GM12891 (cell line): ENCODE measurements at regions not wholly inside any gene's neighbourhood (a gene's known extent, or its start where the extent isn't known, plus 50 kb on each side); places are given as distances from the start of the nearest gene placed in this dataset.

ENCODE experiments used
- DNase-seq: peaks from one replicate; pipeline ENCODE4 v3.0.0; 2011; ENCODE audit warnings: low spot score; ENCODE audit not compliant: insufficient read length
- FAIRE-seq: peaks from 2 replicates; lab custom pipeline; 2011; peaks lifted over from hg19 to GRCh38; lab: Jason Lieb, UNC
- PAX5 ChIP-seq: IDR thresholded peaks from 2 replicates; pipeline ENCODE4 v1.6.1; 2011; ENCODE audit warnings: low read length, moderate library complexity, mild to moderate bottlenecking; ENCODE audit not compliant: insufficient read depth, severe bottlenecking
- POLR2A ChIP-seq: IDR thresholded peaks from 2 replicates; pipeline ENCODE4 v1.6.1; 2011; ENCODE audit warnings: low read depth, low read length, control low read depth
- POLR2AphosphoS5 ChIP-seq: IDR thresholded peaks from 2 replicates; pipeline ENCODE4 v1.6.1; 2011; ENCODE audit warnings: low read depth, low read length, control low read depth
- POU2F2 ChIP-seq: IDR thresholded peaks from 2 replicates; pipeline ENCODE4 v1.6.1; 2011; ENCODE audit warnings: low read depth, mild to moderate bottlenecking, control low read depth, low read length, moderate library complexity
- SPI1 ChIP-seq: IDR thresholded peaks from 2 replicates; pipeline ENCODE4 v1.6.1; 2011; ENCODE audit warnings: low read depth, low read length, control low read depth
- TAF1 ChIP-seq: IDR thresholded peaks from 2 replicates; pipeline ENCODE4 v1.6.1; 2011; ENCODE audit warnings: low read depth, low read length, control low read depth

DNA sequence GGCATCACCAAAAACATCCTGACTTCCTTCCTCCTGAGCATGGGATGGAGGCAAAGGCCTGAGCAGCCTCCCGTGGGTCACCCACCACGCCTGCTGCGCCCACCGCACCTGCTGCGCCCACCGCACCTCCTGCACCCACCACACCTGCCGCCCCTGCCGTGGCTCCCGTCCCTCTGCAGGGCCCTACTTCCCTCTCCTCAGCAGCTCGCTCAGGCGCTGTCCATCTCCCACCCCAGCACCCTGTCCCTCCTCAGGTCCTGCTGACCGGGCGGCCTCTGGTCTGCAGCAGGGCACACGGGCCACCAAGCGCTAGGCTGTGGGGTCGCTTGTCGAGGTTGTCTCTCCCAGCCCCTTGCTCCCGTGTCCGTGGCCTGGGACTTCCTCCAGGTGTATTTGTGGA, 72.7 kb upstream of the SLCO4A1 start:
- FAIRE-seq: no peak

DNA sequence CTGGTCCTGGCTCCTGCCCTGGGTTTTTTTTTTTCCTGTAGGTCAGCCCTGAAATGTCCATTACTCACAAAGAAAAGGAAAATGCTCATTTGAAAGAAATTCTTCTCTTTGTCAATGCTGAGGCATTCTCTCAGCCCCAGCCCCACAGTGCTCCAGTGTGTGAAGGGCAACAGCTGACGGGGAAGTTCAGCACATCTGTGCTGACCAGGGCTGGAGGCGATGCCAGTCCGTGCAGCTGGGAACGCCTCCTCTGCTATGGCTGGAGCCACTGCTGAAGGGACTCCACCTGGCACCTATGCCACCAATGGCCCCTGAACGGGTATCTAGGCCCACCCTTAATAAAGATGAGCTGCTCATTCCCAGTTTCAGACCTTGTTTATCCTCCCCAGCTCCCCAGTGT, 71.9 kb upstream of the SLCO4A1 start:
- FAIRE-seq: no peak

More for the DNA sequence above, 72.7 kb upstream of the SLCO4A1 start:
- TF ChIP-seq PAX5 (no peak), TAF1 (no peak), POU2F2 (no peak), POLR2AphosphoS5 (no peak), POLR2A (no peak)
- no peak for DNase-seq

DNA sequence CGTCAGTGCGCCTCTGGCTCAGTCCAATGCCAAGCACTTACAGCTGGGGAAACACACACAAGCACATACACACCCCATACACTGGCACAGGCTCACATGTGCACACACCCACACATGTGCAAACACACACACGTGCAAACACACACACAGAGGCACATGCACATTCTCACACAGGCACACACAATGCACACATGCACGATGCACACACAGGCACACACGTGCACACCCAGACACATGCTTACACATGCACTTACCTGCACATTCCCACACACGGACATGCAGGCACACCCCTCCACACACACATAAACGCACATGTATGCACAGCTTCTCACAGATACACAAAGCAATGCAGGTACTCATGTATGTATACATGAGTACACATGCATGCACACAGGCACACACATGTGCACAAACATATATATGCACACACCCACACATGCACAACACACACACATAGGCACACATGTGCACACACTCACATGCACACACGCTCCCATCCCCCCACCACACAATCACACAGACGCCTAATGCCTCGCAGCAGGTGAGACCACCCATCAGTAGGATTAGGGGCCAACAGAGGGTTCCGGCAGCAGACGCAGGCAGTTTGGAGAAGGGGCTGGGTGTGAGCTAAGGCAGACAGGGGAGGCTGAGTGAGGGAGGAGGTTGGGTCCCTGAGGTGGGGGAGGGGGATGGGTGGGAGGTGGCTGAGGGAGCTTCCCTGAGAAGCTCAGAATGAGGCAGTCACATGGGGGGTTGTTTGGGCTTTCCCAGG, 71.2 kb upstream of the SLCO4A1 start:
- DNase-seq: no peak
- TF ChIP-seq SPI1 (no peak), POLR2A (no peak), POLR2AphosphoS5 (no peak), TAF1 (no peak)
- FAIRE-seq: no peak

More for the DNA sequence above, 71.9 kb upstream of the SLCO4A1 start:
- TF ChIP-seq POLR2AphosphoS5 (no peak), PAX5 (no peak), SPI1 (no peak), POU2F2 (no peak), POLR2A (no peak), TAF1 (no peak)
- no peak for DNase-seq

DNA sequence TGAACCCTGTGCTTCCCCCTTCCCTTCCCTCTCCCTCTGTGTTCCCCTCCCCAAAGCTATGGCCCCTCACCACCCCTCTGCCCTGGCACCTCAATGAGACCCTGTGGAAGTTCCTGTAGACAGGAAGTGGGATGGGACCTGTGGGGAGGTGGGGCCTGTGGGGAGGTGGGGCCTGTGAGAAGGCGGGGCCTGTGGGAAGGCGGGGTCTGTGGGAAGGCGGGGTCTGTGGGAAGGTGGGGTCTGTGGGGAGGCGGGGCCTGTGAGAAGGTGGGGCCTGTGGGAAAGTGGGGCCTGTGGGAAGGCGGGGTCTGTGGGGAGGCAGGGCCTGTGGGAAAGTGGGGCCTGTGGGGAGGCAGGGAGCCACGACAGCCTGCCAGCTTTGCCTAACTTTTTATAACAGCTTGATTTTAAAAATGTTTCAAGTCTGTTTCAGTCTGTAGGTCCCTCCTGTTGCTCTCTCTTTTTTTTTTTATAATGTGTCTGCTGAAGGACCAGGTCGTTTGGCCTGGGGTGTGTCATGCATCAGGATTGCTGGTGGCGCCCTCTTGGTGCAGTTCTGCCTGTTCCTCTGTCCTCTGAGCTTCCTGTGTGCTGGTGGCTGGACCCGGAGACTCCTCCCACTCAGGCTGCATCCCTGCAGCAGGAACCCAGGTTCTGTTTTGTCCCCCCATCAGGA, 70.5 kb upstream of the SLCO4A1 start:
- peak; percentile 56 for DNase-seq
- TF ChIP-seq PAX5: no peak
- TF ChIP-seq POLR2AphosphoS5: no peak
- TF ChIP-seq TAF1: no peak
- no peak for TF ChIP-seq POU2F2
- TF ChIP-seq SPI1: no peak
- no peak for TF ChIP-seq POLR2A
- no peak for FAIRE-seq

DNA sequence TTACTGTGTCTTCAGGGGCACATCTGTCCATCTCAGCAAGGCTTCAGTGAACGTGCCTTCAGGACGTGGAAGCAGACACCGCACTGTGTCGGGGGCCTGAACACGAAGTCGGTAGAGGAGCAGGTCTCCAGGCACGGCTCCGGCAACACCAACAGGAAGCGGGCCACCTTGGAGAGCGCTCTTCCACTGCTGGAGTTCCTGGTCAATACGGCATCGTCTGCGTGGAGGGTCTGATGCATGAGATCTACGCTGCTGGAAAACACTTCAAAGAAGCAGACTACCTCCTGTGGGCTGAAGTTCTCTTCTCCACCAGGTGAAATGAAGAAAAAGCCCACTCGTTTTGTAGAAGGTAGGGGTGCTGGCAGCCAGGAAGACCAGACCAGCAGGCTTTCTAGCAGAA, 69.3 kb upstream of the SLCO4A1 start:
- TF ChIP-seq PAX5 (no peak), POLR2A (no peak), POLR2AphosphoS5 (no peak), POU2F2 (no peak), SPI1 (no peak), TAF1 (no peak)
- DNase-seq (no peak), FAIRE-seq (no peak)

DNA sequence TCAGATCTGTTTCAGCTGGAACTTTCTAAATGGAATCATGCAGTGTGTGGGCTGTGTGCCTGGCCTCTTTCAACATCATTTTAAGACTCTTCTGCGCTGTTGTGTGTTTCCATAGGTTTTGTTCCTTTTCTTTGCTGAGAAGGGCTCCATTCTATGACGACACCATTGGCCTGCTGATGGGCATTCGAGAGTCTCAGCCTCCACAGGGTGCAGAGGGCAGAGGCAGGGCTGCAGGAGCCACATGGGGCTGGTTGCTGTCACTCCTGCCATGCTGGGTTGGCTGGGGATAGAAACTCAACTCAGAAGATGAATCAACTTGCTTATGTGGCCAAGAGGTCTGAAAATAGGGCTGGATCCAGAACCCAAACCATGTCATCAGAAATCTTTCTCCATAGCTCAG, 68.5 kb upstream of the SLCO4A1 start:
- FAIRE-seq: no peak
- no peak for DNase-seq
- TF ChIP-seq TAF1 (no peak), SPI1 (no peak), POLR2A (no peak), POU2F2 (no peak), PAX5 (no peak), POLR2AphosphoS5 (no peak)

DNA sequence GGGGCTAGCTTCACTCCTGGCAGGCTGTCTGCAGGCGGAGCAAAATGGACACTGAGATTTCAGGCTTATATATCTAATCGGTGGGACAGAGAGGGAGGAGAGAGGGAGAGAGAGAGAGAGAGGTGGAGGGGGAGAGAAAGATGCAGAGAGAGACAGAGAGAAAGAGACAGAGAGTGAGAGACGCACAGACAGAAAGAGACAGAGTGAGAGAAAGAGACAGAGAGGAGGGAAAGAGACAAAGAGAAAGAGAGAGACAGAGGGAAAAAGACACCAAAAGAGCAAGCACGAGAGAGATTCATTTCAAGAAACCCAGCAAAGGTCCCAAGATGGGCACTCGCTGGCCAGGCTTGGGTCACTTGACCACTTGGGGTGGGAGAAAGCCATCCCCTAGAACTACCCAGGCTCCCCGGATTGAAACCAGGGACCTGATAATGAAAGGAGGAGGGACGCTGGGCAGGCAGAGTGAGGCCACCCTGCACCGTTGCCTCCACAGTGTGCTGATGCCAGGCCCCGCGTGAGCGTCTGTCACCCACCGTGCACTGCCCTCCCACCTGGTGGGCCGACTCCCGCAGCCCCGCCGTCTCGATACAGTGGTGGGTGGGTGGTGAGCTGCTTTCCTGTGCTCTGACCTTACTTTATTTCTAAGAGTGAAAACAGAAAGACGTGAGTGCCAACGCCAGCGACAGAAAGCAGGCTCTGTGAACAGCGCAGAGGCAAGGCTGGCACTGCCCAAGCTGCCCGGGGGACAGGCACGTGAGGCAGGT, 67.9 kb upstream of the SLCO4A1 start:
- TF ChIP-seq TAF1: no peak
- DNase-seq: no peak
- no peak for FAIRE-seq

DNA sequence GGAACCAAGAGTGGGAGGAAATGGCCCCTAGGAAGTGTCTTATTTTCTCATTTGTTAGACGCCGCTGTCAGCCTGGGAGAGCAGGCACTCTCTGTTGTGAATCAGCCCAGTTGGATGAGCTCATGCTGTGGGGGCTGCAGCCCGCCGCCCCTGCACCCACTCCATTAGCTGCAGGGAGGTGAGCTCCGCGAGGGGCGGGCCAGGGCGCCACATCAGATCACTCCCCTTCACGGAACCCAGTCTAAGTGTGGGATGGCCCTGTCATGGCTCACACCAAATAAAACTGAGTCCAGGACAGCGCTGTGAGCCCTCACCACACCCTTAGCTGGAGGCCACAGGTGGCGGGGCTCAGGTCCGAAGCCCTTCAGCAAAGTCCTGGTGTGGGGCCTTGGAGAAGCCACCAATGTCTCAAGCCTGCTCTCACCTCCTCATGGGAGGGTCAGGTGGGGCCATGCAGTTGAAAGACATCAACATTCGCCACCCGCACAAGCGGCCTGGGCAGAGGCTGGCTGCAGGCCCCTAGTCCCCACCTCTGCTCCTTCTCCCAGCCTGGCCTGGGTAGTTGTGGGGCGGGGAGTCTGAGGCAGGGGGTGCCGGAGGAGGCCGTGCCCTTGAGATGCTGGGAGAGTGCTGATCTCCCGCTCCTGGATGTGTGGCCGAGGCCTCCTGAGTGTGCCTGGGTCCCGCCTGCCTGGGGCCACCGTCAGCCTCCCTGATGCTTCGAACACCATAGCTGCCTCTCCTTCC, 66.2 kb upstream of the SLCO4A1 start:
- DNase-seq (no peak), FAIRE-seq (no peak)
- TF ChIP-seq POU2F2: no peak
- TF ChIP-seq POLR2AphosphoS5: no peak
- TF ChIP-seq SPI1: no peak
- TF ChIP-seq TAF1: no peak
- no peak for TF ChIP-seq POLR2A
- no peak for TF ChIP-seq PAX5

DNA sequence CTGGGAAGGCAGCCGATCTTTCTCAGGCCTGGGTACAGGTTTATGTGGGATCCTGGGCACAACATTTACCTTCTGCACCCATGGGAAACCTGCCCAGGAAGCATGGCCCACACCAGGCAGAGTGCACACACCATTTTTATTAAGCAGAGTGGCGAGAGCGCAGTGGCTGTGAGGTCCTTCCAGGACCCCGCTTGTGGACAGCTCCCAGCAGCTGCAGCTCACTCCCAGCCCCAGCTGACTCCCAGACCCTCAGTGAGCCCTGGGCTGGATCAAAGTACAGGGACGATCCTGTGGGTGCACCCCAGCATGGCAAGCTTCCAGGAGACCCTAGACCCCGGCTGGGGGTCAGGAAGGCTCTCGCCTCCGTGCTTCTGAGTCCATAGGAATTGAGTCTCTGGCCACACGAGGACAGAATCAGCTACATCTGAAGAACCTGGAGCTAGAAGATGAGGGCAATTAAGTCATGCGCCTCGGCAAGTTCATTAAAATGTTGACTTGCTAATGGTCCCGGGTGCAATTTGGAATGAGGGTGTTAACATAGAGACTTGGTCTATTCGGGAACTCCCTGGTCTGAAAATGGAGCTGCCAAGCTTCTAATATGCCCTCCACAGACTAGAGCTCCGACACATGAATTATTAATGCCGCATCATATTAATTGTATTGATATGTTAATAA, 65.4 kb upstream of the SLCO4A1 start:
- FAIRE-seq (no peak), DNase-seq (no peak)
- no peak for TF ChIP-seq PAX5
- TF ChIP-seq TAF1: no peak
- no peak for TF ChIP-seq POLR2AphosphoS5
- no peak for TF ChIP-seq SPI1
- no peak for TF ChIP-seq POU2F2
